ENCODE measurements at regions not wholly inside any gene's neighbourhood (a gene's known extent, or its start where the extent isn't known, plus 50 kb on each side); places are given as distances from the start of the nearest gene placed in this dataset.
A peak's percentile ranks its signal among the peaks of the same experiment; 100 is the strongest.

DNA sequence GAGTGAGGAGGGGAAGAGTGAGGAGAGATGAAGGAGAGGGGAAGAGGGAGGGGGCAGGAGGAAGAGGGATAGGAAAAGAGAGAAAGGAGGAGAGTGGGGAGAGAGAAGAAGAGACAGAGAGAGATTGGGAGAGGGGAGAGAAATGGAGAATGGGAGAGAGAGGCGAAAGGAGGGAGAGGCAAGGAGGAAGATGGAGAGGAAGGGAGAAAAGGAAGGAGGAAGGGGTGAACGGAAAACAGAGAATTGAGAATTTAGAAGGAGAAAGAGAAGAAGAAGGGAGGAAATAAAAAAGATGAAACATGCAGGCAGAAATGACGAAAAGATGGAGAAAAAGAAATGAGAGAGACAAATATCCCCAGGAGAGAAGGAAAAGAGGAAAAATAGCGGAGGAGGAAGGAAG, 502.8 kb downstream of the MN1 start:
- Mint-ChIP-seq H3K27ac (ENCODE audit: unreplicated experiment) (no peak overlapping the region), H3K27me3 (ENCODE audit: low read depth) (no peaks in the 10 kb centered on the region), H3K36me3 (ENCODE audit: low read depth) (no peaks in the 10 kb centered on the region), H3K9me3 (no peaks in the 10 kb centered on the region), H3K4me3 (peak overlapping the region; percentile 19), H3K4me1 (peaks cover 49% of the 10 kb centered on the region)
- TF ChIP-seq, protein P1, sequence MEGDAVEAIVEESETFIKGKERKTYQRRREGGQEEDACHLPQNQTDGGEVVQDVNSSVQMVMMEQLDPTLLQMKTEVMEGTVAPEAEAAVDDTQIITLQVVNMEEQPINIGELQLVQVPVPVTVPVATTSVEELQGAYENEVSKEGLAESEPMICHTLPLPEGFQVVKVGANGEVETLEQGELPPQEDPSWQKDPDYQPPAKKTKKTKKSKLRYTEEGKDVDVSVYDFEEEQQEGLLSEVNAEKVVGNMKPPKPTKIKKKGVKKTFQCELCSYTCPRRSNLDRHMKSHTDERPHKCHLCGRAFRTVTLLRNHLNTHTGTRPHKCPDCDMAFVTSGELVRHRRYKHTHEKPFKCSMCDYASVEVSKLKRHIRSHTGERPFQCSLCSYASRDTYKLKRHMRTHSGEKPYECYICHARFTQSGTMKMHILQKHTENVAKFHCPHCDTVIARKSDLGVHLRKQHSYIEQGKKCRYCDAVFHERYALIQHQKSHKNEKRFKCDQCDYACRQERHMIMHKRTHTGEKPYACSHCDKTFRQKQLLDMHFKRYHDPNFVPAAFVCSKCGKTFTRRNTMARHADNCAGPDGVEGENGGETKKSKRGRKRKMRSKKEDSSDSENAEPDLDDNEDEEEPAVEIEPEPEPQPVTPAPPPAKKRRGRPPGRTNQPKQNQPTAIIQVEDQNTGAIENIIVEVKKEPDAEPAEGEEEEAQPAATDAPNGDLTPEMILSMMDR (conservative IDR thresholded peaks at IDR 0.05), result no peak
- DNase-seq (ENCODE audit: low read depth, low spot score), result no peak

DNA sequence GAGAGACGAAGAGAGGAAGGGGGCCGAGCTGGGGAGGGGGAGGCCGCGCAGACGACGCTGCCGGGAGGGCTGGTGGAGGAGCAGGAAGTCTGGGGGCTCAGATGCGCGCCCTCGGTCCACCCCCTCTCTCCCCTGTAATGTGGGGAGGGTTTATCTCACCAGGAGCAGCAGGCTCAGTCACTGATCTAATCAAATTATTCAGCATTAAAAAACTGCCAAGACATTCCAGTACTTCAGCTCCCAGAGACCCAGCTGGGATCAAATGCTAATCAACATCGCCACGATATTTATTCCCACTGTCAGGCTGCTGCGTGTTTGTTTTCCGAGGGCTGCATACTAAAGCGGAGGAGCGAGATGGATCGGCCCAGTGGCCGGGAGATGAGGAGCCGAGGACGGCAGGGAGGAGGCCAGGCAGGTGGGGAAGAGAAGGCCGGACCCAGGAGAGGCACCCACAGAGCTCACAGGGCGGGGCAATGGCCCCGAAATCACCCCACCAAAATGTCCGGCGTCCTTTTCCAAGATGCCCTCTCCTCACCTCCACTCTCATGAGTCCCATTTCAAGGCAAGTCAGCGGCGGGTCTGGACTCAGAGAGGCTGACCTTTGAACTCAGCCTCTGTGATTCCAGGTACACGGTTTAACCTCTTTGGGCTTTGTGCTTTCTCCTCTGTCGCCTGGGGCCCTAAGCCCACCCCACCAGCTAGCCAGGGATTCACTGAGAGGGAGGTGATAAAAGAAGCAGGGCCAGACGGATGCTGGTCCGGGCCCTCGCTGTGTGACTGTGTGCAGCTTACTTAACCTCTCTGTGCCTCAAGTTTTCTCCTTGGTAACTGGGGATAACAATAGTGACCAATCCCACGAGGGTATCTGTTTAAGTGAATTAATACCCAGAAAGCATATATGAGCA, 502.1 kb downstream of the MN1 start:
- Mint-ChIP-seq H3K36me3 (ENCODE audit: low read depth) (no peaks in the 10 kb centered on the region), H3K4me3 (peak overlapping the region; percentile 19), H3K4me1 (peaks cover 45% of the 10 kb centered on the region), H3K27ac (ENCODE audit: unreplicated experiment) (peak overlapping the region; percentile 17), H3K9me3 (no peaks in the 10 kb centered on the region), H3K27me3 (ENCODE audit: low read depth) (no peaks in the 10 kb centered on the region)
- no peak for DNase-seq (ENCODE audit: low read depth, low spot score)
- TF ChIP-seq, protein P1 (conservative IDR thresholded peaks at IDR 0.05), result no peak

DNA sequence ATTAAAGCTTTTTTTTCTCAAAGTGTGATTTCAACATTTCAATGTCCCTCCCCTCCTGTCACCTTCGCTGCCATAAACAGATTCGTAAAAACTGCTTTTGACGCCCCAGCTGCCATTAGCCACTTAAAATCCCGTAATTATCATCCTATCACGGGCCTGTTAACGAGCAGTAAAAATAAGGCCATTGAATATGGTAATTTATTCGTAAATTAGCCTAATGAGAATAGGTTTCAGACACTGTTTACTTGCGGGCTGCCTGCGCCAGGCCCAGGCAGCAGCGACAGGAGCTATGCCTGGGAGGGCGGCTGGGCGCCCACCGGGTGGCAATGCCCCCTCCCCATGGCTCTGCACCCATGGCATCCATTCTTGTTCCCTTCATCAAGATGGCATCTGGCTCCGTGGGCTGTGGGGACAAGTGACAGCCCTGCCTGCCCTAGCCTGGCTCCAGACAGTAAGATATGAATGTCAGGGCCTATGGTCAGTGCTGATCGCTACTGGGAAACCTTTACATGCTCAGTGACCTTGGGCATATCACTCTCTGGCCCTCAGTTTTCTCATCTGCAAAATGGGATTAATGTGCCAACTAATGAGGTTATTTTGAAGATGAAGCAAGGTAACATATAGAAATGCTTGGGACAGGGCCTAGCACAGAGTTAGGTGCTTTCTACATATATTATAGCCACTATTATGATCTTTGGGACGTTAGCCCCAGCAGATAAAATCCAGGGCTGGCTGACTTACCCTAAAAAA, 500.8 kb downstream of the MN1 start:
- Mint-ChIP-seq H3K27ac (ENCODE audit: unreplicated experiment) (no peak overlapping the region), H3K27me3 (ENCODE audit: low read depth) (no peaks in the 10 kb centered on the region), H3K9me3 (no peaks in the 10 kb centered on the region), H3K4me1 (peaks cover 39% of the 10 kb centered on the region), H3K36me3 (ENCODE audit: low read depth) (no peaks in the 10 kb centered on the region), H3K4me3 (no peak overlapping the region)
- TF ChIP-seq, protein P1 (conservative IDR thresholded peaks at IDR 0.05), result no peak
- no peak for DNase-seq (ENCODE audit: low read depth, low spot score)

DNA sequence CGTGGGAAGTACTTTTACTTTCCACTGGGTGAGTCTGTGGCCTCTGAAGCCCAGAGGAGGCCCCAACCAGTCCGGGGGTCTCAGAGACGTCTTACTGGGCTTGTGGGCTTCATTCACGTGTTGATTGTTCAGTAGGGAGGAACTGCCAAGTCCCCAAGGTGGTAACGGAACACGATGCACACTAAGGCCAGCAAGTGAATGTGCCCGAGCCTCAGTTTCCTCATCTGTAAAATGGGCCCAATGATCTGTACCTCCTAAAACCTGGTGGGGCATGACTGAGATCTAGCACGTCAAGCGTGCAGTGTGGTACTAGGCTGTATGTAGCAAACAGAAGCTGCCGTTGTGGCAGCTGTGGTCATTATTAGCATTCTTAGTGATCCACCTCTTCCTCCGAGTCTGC, 499.1 kb downstream of the MN1 start:
- Mint-ChIP-seq H3K4me3 (no peak overlapping the region), H3K4me1 (peaks cover 27% of the 10 kb centered on the region), H3K27ac (ENCODE audit: unreplicated experiment) (no peak overlapping the region), H3K36me3 (ENCODE audit: low read depth) (no peaks in the 10 kb centered on the region), H3K27me3 (ENCODE audit: low read depth) (no peaks in the 10 kb centered on the region), H3K9me3 (no peaks in the 10 kb centered on the region)
- TF ChIP-seq, protein P1 (conservative IDR thresholded peaks at IDR 0.05), result no peak
- no peak for DNase-seq (ENCODE audit: low read depth, low spot score)

DNA sequence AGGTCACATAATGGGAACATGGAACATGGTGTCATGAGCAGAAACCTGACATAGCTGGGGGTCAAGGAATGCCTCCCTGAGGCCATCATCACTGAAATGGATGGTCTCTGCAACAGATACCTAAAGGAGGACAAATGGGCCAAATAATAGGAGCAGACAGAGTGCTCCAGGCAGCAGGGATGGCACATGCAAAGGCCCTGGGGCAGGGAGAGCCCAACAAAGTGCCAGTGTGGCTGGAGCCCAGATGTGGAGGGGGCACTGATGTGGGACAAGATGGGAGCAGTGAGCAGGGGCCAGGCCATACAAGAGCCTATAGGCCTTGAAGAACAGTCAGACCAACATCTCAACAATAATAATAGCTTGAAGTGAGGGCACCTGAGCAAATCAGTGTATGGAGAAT, 497.8 kb downstream of the MN1 start:
- H3K27me3 Mint-ChIP-seq (ENCODE audit: low read depth), result no peaks in the 10 kb centered on the region
- H3K4me3 Mint-ChIP-seq, result no peak overlapping the region
- H3K9me3 Mint-ChIP-seq, result no peaks in the 10 kb centered on the region
- H3K4me1 Mint-ChIP-seq, result peaks cover 15% of the 10 kb centered on the region
- no peak for DNase-seq (ENCODE audit: low read depth, low spot score)
- TF ChIP-seq, protein P1 (conservative IDR thresholded peaks at IDR 0.05), result no peak
- no peaks in the 10 kb centered on the region for H3K36me3 Mint-ChIP-seq (ENCODE audit: low read depth)
- H3K27ac Mint-ChIP-seq (ENCODE audit: unreplicated experiment), result no peak overlapping the region
